GM23338 (cell line): ENCODE measurements at regions not wholly inside any gene's neighbourhood (a gene's known extent, or its start where the extent isn't known, plus 50 kb on each side); places are given as distances from the start of the nearest gene placed in this dataset.

Source experiments
- ATAC-seq: fragments of 200-7000 bp; cut with Tn5 transposase; 3 replicates; pipeline ENCODE4 v1.9.1; 2020
- DNase-seq: peaks from one replicate; pipeline ENCODE4 v3.0.0-alpha.2; 2015; ENCODE audit warnings: low spot score
- H2AFZ ChIP-seq: fragments of 200-600 bp; sonication (generic); 2 replicates; pipeline ENCODE4 v1.8.0; 2016; ENCODE audit warnings: antibody characterized with exemption, mild to moderate bottlenecking, moderate library complexity
- H3F3A ChIP-seq: fragments of 200-600 bp; sonication (generic); replicated peaks from 2 replicates; pipeline ENCODE4 v1.8.0; 2017; ENCODE audit warnings: antibody characterized with exemption, mixed run types, low read depth
- H3K27ac ChIP-seq: fragments of 200-600 bp; sonication (generic); 2 replicates; pipeline ENCODE4 v1.6.1; 2016; ENCODE audit warnings: low read depth
- H3K27me3 ChIP-seq: fragments of 200-600 bp; sonication (generic); 2 replicates; pipeline ENCODE4 v1.8.0; 2016; ENCODE audit warnings: mild to moderate bottlenecking, mixed run types, moderate library complexity; ENCODE audit not compliant: insufficient read depth
- H3K36me3 ChIP-seq: fragments of 200-600 bp; sonication (generic); 2 replicates; pipeline ENCODE4 v1.8.0; 2016; ENCODE audit warnings: mild to moderate bottlenecking; ENCODE audit not compliant: insufficient read depth
- H3K4me1 ChIP-seq: fragments of 200-600 bp; sonication (generic); 2 replicates; pipeline ENCODE4 v1.8.0; 2016; ENCODE audit warnings: mild to moderate bottlenecking, moderate library complexity; ENCODE audit not compliant: insufficient read depth
- H3K4me2 ChIP-seq: fragments of 200-600 bp; sonication (generic); 2 replicates; pipeline ENCODE4 v1.7.1; 2017; ENCODE audit warnings: mixed run types
- H3K4me3 ChIP-seq: fragments of 200-600 bp; sonication (generic); 2 replicates; pipeline ENCODE4 v1.6.1; 2016; ENCODE audit warnings: mixed run types
- H3K79me2 ChIP-seq: fragments of 200-600 bp; sonication (generic); replicated peaks from 2 replicates; pipeline ENCODE4 v1.8.0; 2017; ENCODE audit warnings: mild to moderate bottlenecking; ENCODE audit not compliant: insufficient read depth
- H3K9me2 ChIP-seq: fragments of 200-600 bp; sonication (generic); 2 replicates; pipeline ENCODE4 v1.8.0; 2017; ENCODE audit not compliant: insufficient read depth
- H4K20me1 ChIP-seq: fragments of 200-600 bp; sonication (generic); replicated peaks from 2 replicates; pipeline ENCODE4 v1.8.0; 2017; ENCODE audit warnings: mild to moderate bottlenecking; ENCODE audit not compliant: insufficient read depth
- H3K27ac Mint-ChIP-seq: 2 replicates; pipeline ENCODE4 v1.8.0; 2020; ENCODE audit warnings: inconsistent platforms, mild to moderate bottlenecking, moderate library complexity, mixed read lengths
- H3K27me3 Mint-ChIP-seq: 3 replicates; pipeline ENCODE4 v1.8.0; 2022; ENCODE audit warnings: low read depth, mild to moderate bottlenecking, moderate library complexity, mixed read lengths, inconsistent platforms; ENCODE audit not compliant: insufficient read depth, poor library complexity
- H3K36me3 Mint-ChIP-seq: 3 replicates; pipeline ENCODE4 v1.8.0; 2021; ENCODE audit warnings: low read depth, mild to moderate bottlenecking, inconsistent platforms, moderate library complexity, mixed read lengths
- H3K4me1 Mint-ChIP-seq: 3 replicates; pipeline ENCODE4 v1.8.0; 2020; ENCODE audit warnings: mild to moderate bottlenecking, inconsistent platforms, mixed read lengths
- H3K4me3 Mint-ChIP-seq: 3 replicates; pipeline ENCODE4 v1.8.0; 2021; ENCODE audit warnings: moderate library complexity, mild to moderate bottlenecking, inconsistent platforms, mixed read lengths
- H3K9me3 Mint-ChIP-seq: 3 replicates; pipeline ENCODE4 v1.8.0; 2020; ENCODE audit warnings: moderate library complexity, mild to moderate bottlenecking, inconsistent platforms, mixed read lengths
- CREB1 ChIP-seq: fragments of 250-450 bp; sonication (Bioruptor Pico); IDR thresholded peaks from 2 replicates; pipeline ENCODE4 v1.5.0; 2020; ENCODE audit warnings: low read depth, mild to moderate bottlenecking, moderate library complexity
- EZH2 ChIP-seq: fragments of 200-600 bp; sonication (generic); IDR thresholded peaks from one replicate; pipeline ENCODE4 v1.8.0; 2017; ENCODE audit warnings: antibody characterized with exemption, mild to moderate bottlenecking, low read depth; ENCODE audit not compliant: unreplicated experiment
- EZH2phosphoT487 ChIP-seq: fragments of 200-600 bp; sonication (generic); IDR thresholded peaks from one replicate; pipeline ENCODE4 v1.8.1; 2018; ENCODE audit warnings: antibody characterized with exemption; ENCODE audit not compliant: unreplicated experiment
- JUNB ChIP-seq: IDR thresholded peaks from one replicate; pipeline ENCODE4 v1.6.1; 2016; ENCODE audit warnings: antibody characterized with exemption; ENCODE audit not compliant: unreplicated experiment
- NANOG ChIP-seq: IDR thresholded peaks from 2 replicates; pipeline ENCODE4 v1.6.1; 2016; ENCODE audit warnings: antibody characterized with exemption, borderline replicate concordance
- POLR2AphosphoS5 ChIP-seq: IDR thresholded peaks from 2 replicates; pipeline ENCODE4 v1.6.1; 2016; ENCODE audit warnings: antibody characterized with exemption, low read depth
- ZNF114 ChIP-seq: fragments of 250-450 bp; sonication (Bioruptor Pico); IDR thresholded peaks from 2 replicates; pipeline ENCODE4 v1.5.0; 2020; ENCODE audit warnings: mild to moderate bottlenecking, moderate library complexity
- ZNF331 ChIP-seq: fragments of 250-450 bp; sonication (Bioruptor Pico); IDR thresholded peaks from 2 replicates; pipeline ENCODE4 v1.5.0; 2020; ENCODE audit warnings: low read depth, mild to moderate bottlenecking, moderate library complexity
- TF ChIP-seq, protein P1 (sequence below): fragments of 250-450 bp; sonication (Bioruptor Pico); IDR thresholded peaks from 2 replicates; pipeline ENCODE4 v1.5.0; 2020; ENCODE audit warnings: mild to moderate bottlenecking, moderate library complexity
- TF ChIP-seq, protein P2 (sequence below): IDR thresholded peaks from one replicate; pipeline ENCODE4 v1.6.1; 2018; ENCODE audit warnings: antibody characterized with exemption; ENCODE audit not compliant: unreplicated experiment
- TF ChIP-seq, protein P3 (sequence below), 2 experiments: fragments of 200-600 bp in 1 of 2; sonication (generic) in 1 of 2; conservative IDR thresholded peaks; 2 replicates each; pipeline versions ENCODE4 v1.5.1 to v1.6.1; 2016 to 2017; ENCODE audit warnings: antibody characterized with exemption in 2 of 2, low read depth in 2 of 2, mild to moderate bottlenecking in 2 of 2, moderate library complexity in 1 of 2
- TF ChIP-seq, protein P4 (sequence below): IDR thresholded peaks from 2 replicates; pipeline ENCODE4 v1.6.1; 2016; ENCODE audit warnings: antibody characterized with exemption

DNA sequence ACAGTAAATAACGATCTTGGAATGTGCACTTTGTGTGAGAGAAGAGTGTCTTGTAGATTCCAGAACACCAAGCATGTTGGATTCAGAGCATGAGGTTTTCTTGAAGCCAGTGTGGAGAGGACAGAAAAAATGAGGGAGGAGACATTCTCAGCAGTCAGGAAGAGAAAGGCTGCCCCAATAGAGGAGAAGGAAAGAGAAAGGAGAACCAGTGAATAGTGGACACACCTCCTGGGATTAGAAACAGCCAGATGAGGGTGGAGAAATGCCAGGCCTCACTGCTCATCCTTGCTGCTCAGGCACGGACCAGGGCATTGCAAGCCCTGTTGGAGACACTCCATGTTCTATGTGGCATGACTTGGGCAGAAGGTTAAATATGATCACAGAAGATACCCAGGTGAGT lies 69.0 kb upstream of the KAZN start:
- no peaks in the 10 kb centered on the region for H3K36me3 Mint-ChIP-seq
- no peak overlapping the region for H3K4me3 Mint-ChIP-seq
- DNase-seq, result no peak
- H3K9me2 ChIP-seq, result no peaks in the 10 kb centered on the region
- no peaks in the 10 kb centered on the region; the same call in 2 of the 3 replicates for H3K4me1 Mint-ChIP-seq
- ATAC-seq, result no peak
- H3K9me3 Mint-ChIP-seq, result no peaks in the 10 kb centered on the region; the same call in 2 of the 3 replicates
- H3K27me3 ChIP-seq, result no peaks in the 10 kb centered on the region
- no peak overlapping the region for H3K27ac Mint-ChIP-seq
- H4K20me1 ChIP-seq, result no peaks in the 10 kb centered on the region
- H3K36me3 ChIP-seq, result no peaks in the 10 kb centered on the region
- H3K27ac ChIP-seq, result no peak overlapping the region
- no peaks in the 10 kb centered on the region for H3F3A ChIP-seq
- TF ChIP-seq ZNF114 (CRISPR knock-in tag) (no peak), NANOG (no peak), POLR2AphosphoS5 (no peak), CREB1 (CRISPR knock-in tag) (no peak), JUNB (no peak), ZNF331 (CRISPR knock-in tag) (no peak), EZH2 (no peak), EZH2phosphoT487 (no peak)
- TF ChIP-seq, protein P1, sequence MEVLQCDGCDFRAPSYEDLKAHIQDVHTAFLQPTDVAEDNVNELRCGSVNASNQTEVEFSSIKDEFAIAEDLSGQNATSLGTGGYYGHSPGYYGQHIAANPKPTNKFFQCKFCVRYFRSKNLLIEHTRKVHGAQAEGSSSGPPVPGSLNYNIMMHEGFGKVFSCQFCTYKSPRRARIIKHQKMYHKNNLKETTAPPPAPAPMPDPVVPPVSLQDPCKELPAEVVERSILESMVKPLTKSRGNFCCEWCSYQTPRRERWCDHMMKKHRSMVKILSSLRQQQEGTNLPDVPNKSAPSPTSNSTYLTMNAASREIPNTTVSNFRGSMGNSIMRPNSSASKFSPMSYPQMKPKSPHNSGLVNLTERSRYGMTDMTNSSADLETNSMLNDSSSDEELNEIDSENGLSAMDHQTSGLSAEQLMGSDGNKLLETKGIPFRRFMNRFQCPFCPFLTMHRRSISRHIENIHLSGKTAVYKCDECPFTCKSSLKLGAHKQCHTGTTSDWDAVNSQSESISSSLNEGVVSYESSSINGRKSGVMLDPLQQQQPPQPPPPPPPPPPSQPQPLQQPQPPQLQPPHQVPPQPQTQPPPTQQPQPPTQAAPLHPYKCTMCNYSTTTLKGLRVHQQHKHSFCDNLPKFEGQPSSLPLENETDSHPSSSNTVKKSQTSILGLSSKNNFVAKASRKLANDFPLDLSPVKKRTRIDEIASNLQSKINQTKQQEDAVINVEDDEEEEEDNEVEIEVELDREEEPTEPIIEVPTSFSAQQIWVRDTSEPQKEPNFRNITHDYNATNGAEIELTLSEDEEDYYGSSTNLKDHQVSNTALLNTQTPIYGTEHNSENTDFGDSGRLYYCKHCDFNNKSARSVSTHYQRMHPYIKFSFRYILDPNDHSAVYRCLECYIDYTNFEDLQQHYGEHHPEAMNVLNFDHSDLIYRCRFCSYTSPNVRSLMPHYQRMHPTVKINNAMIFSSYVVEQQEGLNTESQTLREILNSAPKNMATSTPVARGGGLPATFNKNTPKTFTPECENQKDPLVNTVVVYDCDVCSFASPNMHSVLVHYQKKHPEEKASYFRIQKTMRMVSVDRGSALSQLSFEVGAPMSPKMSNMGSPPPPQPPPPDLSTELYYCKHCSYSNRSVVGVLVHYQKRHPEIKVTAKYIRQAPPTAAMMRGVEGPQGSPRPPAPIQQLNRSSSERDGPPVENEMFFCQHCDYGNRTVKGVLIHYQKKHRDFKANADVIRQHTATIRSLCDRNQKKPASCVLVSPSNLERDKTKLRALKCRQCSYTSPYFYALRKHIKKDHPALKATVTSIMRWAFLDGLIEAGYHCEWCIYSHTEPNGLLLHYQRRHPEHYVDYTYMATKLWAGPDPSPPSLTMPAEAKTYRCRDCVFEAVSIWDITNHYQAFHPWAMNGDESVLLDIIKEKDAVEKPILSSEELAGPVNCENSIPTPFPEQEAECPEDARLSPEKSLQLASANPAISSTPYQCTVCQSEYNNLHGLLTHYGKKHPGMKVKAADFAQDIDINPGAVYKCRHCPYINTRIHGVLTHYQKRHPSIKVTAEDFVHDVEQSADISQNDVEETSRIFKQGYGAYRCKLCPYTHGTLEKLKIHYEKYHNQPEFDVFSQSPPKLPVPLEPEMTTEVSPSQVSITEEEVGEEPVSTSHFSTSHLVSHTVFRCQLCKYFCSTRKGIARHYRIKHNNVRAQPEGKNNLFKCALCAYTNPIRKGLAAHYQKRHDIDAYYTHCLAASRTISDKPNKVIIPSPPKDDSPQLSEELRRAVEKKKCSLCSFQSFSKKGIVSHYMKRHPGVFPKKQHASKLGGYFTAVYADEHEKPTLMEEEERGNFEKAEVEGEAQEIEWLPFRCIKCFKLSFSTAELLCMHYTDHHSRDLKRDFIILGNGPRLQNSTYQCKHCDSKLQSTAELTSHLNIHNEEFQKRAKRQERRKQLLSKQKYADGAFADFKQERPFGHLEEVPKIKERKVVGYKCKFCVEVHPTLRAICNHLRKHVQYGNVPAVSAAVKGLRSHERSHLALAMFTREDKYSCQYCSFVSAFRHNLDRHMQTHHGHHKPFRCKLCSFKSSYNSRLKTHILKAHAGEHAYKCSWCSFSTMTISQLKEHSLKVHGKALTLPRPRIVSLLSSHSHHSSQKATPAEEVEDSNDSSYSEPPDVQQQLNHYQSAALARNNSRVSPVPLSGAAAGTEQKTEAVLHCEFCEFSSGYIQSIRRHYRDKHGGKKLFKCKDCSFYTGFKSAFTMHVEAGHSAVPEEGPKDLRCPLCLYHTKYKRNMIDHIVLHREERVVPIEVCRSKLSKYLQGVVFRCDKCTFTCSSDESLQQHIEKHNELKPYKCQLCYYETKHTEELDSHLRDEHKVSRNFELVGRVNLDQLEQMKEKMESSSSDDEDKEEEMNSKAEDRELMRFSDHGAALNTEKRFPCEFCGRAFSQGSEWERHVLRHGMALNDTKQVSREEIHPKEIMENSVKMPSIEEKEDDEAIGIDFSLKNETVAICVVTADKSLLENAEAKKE, result no peak
- TF ChIP-seq, protein P2, sequence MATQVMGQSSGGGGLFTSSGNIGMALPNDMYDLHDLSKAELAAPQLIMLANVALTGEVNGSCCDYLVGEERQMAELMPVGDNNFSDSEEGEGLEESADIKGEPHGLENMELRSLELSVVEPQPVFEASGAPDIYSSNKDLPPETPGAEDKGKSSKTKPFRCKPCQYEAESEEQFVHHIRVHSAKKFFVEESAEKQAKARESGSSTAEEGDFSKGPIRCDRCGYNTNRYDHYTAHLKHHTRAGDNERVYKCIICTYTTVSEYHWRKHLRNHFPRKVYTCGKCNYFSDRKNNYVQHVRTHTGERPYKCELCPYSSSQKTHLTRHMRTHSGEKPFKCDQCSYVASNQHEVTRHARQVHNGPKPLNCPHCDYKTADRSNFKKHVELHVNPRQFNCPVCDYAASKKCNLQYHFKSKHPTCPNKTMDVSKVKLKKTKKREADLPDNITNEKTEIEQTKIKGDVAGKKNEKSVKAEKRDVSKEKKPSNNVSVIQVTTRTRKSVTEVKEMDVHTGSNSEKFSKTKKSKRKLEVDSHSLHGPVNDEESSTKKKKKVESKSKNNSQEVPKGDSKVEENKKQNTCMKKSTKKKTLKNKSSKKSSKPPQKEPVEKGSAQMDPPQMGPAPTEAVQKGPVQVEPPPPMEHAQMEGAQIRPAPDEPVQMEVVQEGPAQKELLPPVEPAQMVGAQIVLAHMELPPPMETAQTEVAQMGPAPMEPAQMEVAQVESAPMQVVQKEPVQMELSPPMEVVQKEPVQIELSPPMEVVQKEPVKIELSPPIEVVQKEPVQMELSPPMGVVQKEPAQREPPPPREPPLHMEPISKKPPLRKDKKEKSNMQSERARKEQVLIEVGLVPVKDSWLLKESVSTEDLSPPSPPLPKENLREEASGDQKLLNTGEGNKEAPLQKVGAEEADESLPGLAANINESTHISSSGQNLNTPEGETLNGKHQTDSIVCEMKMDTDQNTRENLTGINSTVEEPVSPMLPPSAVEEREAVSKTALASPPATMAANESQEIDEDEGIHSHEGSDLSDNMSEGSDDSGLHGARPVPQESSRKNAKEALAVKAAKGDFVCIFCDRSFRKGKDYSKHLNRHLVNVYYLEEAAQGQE, result no peak
- TF ChIP-seq, protein P3, sequence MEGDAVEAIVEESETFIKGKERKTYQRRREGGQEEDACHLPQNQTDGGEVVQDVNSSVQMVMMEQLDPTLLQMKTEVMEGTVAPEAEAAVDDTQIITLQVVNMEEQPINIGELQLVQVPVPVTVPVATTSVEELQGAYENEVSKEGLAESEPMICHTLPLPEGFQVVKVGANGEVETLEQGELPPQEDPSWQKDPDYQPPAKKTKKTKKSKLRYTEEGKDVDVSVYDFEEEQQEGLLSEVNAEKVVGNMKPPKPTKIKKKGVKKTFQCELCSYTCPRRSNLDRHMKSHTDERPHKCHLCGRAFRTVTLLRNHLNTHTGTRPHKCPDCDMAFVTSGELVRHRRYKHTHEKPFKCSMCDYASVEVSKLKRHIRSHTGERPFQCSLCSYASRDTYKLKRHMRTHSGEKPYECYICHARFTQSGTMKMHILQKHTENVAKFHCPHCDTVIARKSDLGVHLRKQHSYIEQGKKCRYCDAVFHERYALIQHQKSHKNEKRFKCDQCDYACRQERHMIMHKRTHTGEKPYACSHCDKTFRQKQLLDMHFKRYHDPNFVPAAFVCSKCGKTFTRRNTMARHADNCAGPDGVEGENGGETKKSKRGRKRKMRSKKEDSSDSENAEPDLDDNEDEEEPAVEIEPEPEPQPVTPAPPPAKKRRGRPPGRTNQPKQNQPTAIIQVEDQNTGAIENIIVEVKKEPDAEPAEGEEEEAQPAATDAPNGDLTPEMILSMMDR (conservative IDR thresholded peaks at IDR 0.05; ENCODE audit: low read depth in 2 of 2), result no peak
- TF ChIP-seq, protein P4, sequence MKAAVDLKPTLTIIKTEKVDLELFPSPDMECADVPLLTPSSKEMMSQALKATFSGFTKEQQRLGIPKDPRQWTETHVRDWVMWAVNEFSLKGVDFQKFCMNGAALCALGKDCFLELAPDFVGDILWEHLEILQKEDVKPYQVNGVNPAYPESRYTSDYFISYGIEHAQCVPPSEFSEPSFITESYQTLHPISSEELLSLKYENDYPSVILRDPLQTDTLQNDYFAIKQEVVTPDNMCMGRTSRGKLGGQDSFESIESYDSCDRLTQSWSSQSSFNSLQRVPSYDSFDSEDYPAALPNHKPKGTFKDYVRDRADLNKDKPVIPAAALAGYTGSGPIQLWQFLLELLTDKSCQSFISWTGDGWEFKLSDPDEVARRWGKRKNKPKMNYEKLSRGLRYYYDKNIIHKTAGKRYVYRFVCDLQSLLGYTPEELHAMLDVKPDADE, result no peak
- no peak overlapping the region for H3K4me2 ChIP-seq
- no peaks in the 10 kb centered on the region for H3K4me1 ChIP-seq
- no peaks in the 10 kb centered on the region for H3K79me2 ChIP-seq
- H2AFZ ChIP-seq, result no peak overlapping the region
- no peak overlapping the region for H3K4me3 ChIP-seq
- H3K27me3 Mint-ChIP-seq, result peaks cover 8% of the 10 kb centered on the region
